ENCODE measurements at regions not wholly inside any gene's neighbourhood (a gene's known extent, or its start where the extent isn't known, plus 50 kb on each side); places are given as distances from the start of the nearest gene placed in this dataset.

DNA sequence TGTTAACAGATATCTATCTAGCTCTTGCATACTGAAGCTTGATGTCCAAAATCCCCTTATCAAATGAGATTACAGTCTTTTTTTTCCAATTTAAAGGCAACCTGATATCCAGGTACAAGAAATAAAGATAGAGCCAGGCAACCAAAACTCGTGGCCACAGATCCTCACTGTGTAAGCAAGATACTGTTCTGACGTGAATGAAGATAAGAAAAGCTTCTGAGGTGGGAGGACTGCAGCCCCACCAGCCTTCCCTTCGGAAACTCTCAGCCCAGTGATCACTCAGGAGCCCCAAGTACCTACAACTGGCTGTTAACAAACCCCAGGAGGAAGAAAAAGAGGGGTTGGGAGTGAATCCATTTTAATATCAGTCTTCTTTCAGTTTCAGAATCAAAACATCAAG is 191.6 kb downstream of the EFNB2 start:
- no peak for ATAC-seq
- CTCF ChIA-PET, result no interaction called here
- DNase-seq (ENCODE audit: low read depth, low spot score), result no peak
- no peaks in the 10 kb centered on the region; a peak in 1 of 4 replicates for H3K9me3 ChIP-seq (ENCODE audit: control insufficient read depth in 1 of 2, insufficient read depth in 1 of 2, low read depth in 1 of 2, low read length in 2 of 2)
- no peaks in the 10 kb centered on the region for H4K20me1 ChIP-seq (ENCODE audit: insufficient read depth)
- no peak overlapping the region for H3K4me2 ChIP-seq (ENCODE audit: low read length)
- no peak overlapping the region for H3K4me3 ChIP-seq (replicated peaks in 1 of 2; ENCODE audit: low read depth in 1 of 2, low read length in 2 of 2)
- H3K27ac ChIP-seq (ENCODE audit: low read depth, low read length), result no peak overlapping the region
- H3K79me2 ChIP-seq (ENCODE audit: insufficient read depth, low read length), result no peaks in the 10 kb centered on the region
- no peaks in the 10 kb centered on the region for H3K36me3 ChIP-seq (ENCODE audit: control insufficient read depth in 1 of 2, insufficient read depth in 2 of 2, low read length in 2 of 2)
- peak overlapping the region; percentile 33 for H2AFZ ChIP-seq (ENCODE audit: low read depth, low read length, poor library complexity, severe bottlenecking)
- intact Hi-C loops (cut with micrococcal nuclease), result loop anchor here (10.0 kb wide), 3 partner anchors 199 to 429 kb away; no protein-coding TSS in a partner anchor
- RAD21 ChIA-PET (ENCODE audit: low non-redundant PET in 1 of 2, low total read pairs in 2 of 2, uncharacterized antibody in 2 of 2, unreplicated experiment in 2 of 2), result no interaction called here
- POLR2A ChIA-PET, result no interaction called here
- H3K4me1 ChIP-seq (ENCODE audit: control insufficient read depth in 1 of 2, insufficient read depth in 2 of 2, low read length in 2 of 2), result peaks cover 14 to 17% of the 10 kb centered on the region in 2 experiments
- H3K9ac ChIP-seq (ENCODE audit: low read length), result no peak overlapping the region
- TF ChIP-seq EZH2phosphoT487 (IDR thresholded peaks at IDR 0.05; ENCODE audit: borderline replicate concordance) (no peak), SP1 (IDR thresholded peaks at IDR 0.05; ENCODE audit: low read depth) (no peak), RAD21 (IDR thresholded peaks at IDR 0.05; ENCODE audit: low read depth) (no peak), POLR2A (IDR thresholded peaks at IDR 0.05; ENCODE audit: borderline replicate concordance, extremely low read depth, insufficient read depth, insufficient read length) (no peak), EGR1 (IDR thresholded peaks at IDR 0.05; ENCODE audit: low read depth) (no peak), SRF (IDR thresholded peaks at IDR 0.05; ENCODE audit: low read depth) (no peak), TCF7L2 (IDR thresholded peaks at IDR 0.05; ENCODE audit: borderline replicate concordance, extremely low read depth, insufficient read depth, insufficient read length) (no peak)
- TF ChIP-seq, protein P1, sequence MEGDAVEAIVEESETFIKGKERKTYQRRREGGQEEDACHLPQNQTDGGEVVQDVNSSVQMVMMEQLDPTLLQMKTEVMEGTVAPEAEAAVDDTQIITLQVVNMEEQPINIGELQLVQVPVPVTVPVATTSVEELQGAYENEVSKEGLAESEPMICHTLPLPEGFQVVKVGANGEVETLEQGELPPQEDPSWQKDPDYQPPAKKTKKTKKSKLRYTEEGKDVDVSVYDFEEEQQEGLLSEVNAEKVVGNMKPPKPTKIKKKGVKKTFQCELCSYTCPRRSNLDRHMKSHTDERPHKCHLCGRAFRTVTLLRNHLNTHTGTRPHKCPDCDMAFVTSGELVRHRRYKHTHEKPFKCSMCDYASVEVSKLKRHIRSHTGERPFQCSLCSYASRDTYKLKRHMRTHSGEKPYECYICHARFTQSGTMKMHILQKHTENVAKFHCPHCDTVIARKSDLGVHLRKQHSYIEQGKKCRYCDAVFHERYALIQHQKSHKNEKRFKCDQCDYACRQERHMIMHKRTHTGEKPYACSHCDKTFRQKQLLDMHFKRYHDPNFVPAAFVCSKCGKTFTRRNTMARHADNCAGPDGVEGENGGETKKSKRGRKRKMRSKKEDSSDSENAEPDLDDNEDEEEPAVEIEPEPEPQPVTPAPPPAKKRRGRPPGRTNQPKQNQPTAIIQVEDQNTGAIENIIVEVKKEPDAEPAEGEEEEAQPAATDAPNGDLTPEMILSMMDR (IDR thresholded peaks at IDR 0.05 in 2 of 3, conservative IDR thresholded peaks at IDR 0.05 in 1 of 3; ENCODE audit: borderline replicate concordance in 1 of 3, insufficient read depth in 1 of 3, low read depth in 2 of 3, low read length in 2 of 3), result no peak
- TF ChIP-seq, protein P2, sequence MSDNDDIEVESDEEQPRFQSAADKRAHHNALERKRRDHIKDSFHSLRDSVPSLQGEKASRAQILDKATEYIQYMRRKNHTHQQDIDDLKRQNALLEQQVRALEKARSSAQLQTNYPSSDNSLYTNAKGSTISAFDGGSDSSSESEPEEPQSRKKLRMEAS (IDR thresholded peaks at IDR 0.05), result no peak
- TF ChIP-seq, protein P3, sequence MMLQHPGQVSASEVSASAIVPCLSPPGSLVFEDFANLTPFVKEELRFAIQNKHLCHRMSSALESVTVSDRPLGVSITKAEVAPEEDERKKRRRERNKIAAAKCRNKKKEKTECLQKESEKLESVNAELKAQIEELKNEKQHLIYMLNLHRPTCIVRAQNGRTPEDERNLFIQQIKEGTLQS (IDR thresholded peaks at IDR 0.05), result no peak
- no peaks in the 10 kb centered on the region for H3K27me3 ChIP-seq (ENCODE audit: insufficient read depth, low read length)
- H3K9me2 ChIP-seq (ENCODE audit: insufficient read depth), result no peaks in the 10 kb centered on the region
- BruUV-seq (replicated peaks), result no TSS peak

Data from HCT116 (cell line).